Glomerular visceral epithelial cell (primary cell): ENCODE measurements at regions not wholly inside any gene's neighbourhood (a gene's known extent, or its start where the extent isn't known, plus 50 kb on each side); places are given as distances from the start of the nearest gene placed in this dataset.
"Not testable (repeated sequence)": the region's sequence is repeated elsewhere in the genome, so short reads cannot be mapped to it uniquely, and the experiment has no call there.

Experiments used
- DNase-seq: peaks from one replicate; pipeline ENCODE4 v3.0.0-alpha.2; 2016; ENCODE audit errors: extremely low spot score

- DNase-seq, result no peak
Measured at GRCh38 chr5:72692651-72693442, 123.6 kb upstream of the TNPO1 start.

- DNase-seq, result no peak
Measured at GRCh38 chr5:72692231-72692637, 124.2 kb upstream of the TNPO1 start.

DNA sequence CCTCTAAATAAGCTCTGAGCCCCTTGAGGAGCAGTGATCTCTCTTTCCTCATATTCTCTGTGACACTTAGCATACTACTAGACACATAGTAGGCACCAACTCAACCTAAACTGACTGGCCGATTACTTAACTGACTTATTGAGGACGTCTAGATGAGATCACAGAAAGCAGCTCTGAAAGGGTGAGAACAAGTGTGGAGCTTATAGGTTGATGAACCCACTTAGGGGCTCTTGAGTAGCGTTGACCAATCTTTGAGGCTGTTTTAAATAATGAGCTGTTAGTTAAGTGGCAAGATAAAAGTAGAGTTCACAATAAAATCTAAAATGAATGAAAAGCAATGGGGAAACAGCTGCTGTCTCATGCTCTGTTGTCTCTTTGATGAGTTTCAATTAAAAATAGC is 124.7 kb upstream of the TNPO1 start:
- DNase-seq, result no peak

- DNase-seq, result no peak
Measured at GRCh38 chr5:72688916-72689315, 127.5 kb upstream of the TNPO1 start.

- no peak for DNase-seq
Measured at GRCh38 chr5:72687288-72687687, 129.2 kb upstream of the TNPO1 start.

GRCh38 chr5:72682561-72682960 is 133.9 kb upstream of the TNPO1 start:
- no peak for DNase-seq

- DNase-seq, result no peak
Measured at GRCh38 chr5:72681781-72682180, 134.7 kb upstream of the TNPO1 start.

DNA sequence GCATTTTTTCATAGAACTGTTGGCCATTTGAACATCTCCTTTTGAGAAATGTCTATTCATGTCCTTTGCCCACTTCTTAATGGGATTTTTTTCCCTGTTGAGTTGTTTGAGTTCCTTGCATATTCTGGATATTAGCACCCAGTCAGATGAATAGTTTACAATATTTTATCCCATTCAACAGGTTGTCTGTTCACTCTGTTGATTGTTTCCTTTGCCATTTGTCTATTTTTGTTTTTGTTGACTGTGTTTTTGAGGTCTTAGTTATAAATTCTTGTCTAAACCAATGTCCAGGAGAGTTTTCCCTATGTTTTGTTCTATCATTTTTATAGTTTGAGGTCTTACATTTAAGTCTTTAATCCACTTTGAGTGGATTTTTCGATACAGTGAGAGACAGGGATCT is 139.0 kb upstream of the TNPO1 start:
- DNase-seq, result no peak

GRCh38 chr5:72676831-72677230 is 139.6 kb upstream of the TNPO1 start:
- DNase-seq, result not testable (repeated sequence)

DNA sequence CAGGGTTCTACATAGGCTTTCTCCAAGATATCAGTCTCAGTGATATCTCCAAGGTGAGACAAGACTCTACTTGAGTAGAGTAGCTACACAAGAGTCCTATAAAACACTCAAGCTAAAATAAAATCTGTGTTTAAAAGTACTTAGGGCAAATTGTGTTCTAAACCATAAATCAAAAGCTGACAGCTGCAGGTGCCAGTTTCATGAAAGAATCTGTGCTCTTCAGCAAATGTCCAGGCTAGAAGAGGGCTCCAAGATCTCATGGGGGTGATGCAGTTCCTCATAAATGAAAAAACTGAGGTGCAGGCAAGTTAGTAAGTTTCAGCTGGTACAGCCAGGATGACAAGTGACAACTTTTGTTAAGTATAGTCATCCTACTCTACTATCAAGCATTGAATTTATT is 142.8 kb upstream of the TNPO1 start:
- DNase-seq, result no peak

DNA sequence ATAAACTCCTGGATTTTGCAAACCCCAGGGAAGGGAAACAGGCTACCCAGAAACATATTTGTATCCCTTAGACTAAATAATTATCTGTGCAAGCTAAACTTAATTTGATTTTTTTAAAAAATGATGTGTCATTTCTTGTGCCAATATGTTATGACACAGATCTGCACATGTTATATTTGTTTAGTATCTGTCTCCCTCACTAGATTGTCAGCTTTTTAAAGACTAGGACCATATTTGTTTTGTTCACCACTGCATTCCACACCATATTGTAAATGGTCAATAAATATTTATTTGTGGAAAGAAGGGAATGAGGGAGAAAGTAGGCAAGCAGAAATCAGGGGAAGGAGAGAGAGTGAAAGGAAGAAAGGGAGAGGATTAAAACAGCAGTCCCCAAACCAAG is 143.3 kb upstream of the TNPO1 start:
- DNase-seq, result no peak

GRCh38 chr5:72667708-72668107 is 148.8 kb upstream of the TNPO1 start:
- DNase-seq, result no peak

GRCh38 chr5:72662936-72663335 is 153.5 kb upstream of the TNPO1 start:
- no peak for DNase-seq

DNA sequence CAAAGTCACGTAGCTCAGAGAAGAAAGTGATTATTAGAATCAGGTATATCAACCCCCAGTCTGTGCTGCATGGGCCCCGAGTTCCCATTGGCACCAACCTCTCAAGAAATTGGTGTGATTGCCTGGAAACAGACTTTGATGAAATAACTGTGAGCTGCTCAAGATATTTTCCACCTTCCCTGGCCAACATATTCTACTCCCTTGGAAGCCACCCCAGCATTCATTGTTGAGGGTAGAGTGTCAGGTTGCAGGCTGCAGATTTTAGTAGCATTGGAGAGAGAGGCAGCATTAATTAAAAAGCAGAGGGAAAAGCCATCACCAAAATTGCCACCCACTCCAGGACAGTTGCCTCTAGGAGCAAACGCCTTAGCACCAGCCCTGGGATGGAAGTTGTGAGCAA is 154.2 kb upstream of the TNPO1 start:
- DNase-seq, result no peak

DNA sequence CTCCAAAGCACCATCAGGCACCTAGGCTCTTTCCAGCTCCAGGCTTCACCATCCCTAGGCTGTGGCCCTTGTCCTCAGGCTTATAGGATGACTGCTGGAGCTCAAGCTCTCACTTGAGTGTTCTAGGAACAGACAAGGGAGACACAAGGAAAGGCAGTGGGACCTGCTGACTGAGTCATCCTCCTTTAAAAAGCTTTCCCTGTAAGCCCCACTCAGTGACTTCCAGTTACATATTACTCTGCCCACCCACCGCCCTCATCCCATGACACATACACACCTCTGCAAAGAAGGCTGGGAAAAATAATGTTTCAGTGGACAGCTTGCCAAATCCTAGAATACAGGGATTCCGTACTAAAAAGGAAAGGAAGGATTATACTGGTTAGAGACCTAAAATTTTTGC is 154.2 kb upstream of the ZNF366 start:
- DNase-seq, result peak; percentile 77

DNA sequence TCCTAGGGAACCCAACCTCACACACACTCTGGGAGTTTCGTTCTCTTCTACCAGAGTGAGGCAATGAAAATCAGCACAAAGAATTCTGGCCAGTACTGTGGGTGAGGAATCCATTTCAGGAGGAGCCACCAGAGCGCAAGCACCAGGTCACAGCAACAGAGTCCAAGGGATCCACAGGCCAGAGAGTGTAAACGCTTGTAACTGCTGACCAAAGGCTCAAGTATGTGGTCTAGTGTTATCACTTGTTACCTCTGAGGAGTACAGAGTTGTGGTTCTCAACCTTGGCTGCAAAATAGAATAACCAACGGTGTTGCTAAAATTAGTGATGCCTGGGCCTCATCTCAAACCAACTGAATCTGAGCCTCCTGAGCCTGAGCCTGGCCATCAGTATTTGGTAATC is 152.5 kb upstream of the ZNF366 start:
- no peak for DNase-seq

DNA sequence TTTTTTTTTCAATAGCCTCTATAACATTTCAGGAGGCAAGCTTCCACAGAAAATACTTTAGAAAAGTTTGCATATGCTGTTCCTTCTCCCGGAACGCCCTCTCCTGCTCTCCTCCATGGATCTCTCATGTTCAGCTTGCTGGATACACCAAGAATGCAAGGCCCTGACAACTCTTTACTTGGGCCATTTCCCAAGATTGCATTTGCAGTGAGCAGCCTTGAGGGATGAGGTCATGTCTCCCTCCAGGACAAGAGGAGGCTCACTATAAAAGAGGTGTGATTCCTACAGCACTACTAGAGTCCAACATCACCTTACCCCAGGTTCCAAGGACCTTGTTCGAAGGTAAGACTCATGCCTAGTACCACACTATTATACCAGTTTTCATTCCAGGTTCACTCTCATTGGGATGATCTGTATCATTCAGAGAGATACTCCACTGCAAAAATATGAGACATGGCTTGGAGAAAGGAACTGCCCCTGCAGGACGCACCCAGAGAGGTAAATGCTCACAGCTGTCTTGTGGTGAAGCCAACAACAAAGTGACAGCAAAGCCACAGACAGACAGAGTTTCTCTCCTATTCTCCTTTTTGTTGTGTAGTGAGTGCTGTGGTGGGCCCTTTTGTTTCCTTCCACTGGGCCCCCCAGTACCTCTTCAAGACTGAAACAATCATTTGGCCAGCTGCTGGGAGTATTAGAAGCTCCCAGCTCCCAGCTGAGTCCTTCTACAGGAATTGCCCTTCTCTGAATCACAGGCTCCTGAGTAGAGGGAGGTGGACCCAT is 151.7 kb upstream of the ZNF366 start:
- DNase-seq, result no peak

GRCh38 chr5:72658161-72658560 is 151.0 kb upstream of the ZNF366 start:
- no peak for DNase-seq

DNA sequence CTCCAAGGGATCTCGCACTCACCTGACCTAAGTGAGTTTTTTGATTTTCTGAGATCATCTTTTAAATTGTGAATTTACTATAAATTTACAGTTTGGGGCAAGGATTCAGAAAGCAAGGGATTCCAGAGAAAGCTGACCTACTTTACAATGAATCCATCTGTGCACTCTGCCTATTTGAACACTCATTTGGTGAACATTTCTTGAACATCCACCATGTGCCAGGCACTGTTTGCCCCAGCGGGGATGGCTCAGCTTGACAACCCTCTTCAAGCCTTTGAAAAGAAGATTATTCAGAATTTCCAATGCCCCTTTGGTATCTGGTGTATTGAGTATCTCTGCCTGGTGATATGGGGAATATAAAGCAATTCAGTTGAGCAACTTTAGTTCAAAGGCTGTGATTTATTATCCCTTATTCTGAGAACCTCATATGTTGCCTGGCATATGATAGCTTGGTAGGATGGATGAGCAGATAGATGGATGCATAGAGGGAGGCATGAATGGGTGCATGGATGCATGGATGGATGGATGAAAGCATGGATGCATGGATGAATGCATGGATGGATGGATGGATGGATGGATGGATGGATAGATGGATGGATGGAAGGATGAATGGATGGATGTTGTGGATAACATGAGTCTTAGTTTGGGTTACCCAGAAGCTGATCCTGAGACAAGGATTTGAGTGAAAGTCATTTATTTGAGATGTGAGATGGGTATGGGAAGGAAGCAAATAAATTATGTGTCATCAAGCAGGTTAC is 149.7 kb upstream of the ZNF366 start:
- no peak for DNase-seq

DNA sequence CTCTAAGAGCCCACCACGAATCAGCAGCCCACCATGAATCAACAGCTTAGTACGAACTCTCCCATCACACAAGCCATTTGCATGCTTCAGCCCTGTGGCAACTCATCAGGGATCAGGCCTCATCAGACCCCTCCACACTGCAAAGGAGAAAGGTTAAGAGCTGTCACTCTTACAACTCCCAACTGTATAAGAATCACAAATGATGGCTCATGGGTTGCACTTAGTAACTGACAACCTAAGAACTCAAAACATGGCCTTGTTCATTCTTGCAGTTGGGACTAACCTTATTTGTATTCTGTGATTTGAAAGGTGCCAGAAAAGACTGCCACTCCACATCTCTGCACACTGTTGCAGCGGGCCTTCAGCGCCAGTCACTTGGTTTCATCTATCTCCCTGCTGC is 149.1 kb upstream of the ZNF366 start:
- no peak for DNase-seq

DNA sequence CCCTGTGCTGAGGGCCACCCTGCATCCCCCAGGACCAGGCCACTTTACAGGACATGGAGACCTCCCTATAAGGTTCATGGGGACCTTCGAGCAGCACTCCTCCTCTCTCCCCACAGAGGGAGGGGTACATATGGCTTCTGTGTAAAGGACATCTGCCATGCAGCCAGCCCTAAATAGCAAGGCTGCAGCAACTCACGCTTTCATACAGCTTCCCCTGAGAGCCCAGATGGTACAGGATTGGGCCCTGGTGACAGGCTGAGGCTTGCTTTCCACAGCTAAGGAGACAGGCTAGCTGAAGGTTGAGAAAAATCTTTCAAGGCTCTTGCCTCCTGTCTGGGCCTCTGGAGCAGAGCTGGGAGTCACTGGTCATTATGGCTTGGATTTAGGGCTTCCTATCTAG is 147.0 kb upstream of the ZNF366 start:
- no peak for DNase-seq

- no peak for DNase-seq
Measured at GRCh38 chr5:72653586-72653985, 146.4 kb upstream of the ZNF366 start.

- DNase-seq, result no peak
Measured at GRCh38 chr5:72651779-72652178, 144.6 kb upstream of the ZNF366 start.
